ES-I3 (cell line): ENCODE measurements at regions not wholly inside any gene's neighbourhood (a gene's known extent, or its start where the extent isn't known, plus 50 kb on each side); places are given as distances from the start of the nearest gene placed in this dataset.

Source experiments
- H3K36me3 ChIP-seq: 2 replicates; pipeline ENCODE4 v1.6.1; 2013; ENCODE audit warnings: mild to moderate bottlenecking, low read length, control low read depth, moderate library complexity; ENCODE audit not compliant: insufficient read depth
- H3K4me1 ChIP-seq: 2 replicates; pipeline ENCODE4 v1.6.1; 2013; ENCODE audit warnings: mild to moderate bottlenecking, control low read depth, low read length; ENCODE audit not compliant: insufficient read depth
- H3K9ac ChIP-seq: 2 replicates; pipeline ENCODE4 v1.6.1; 2013; ENCODE audit warnings: low read depth, mild to moderate bottlenecking, low read length, moderate library complexity
- H3K9me3 ChIP-seq: 2 replicates; pipeline ENCODE4 v1.6.1; 2013; ENCODE audit warnings: mild to moderate bottlenecking, low read length, moderate library complexity; ENCODE audit not compliant: control insufficient read depth, insufficient read depth

- H3K9me3 ChIP-seq, result no peaks in the 10 kb centered on the region; the same call in 1 of the 2 replicates
- no peaks in the 10 kb centered on the region for H3K36me3 ChIP-seq
- no peaks in the 10 kb centered on the region for H3K4me1 ChIP-seq
- no peak overlapping the region for H3K9ac ChIP-seq
Measured at GRCh38 chr3:99287876-99288275, 350.5 kb upstream of the COL8A1 start.

GRCh38 chr3:99286266-99286845 is 352.0 kb upstream of the COL8A1 start:
- Histone ChIP-seq H3K9me3 (no peaks in the 10 kb centered on the region; the same call in 1 of the 2 replicates), H3K4me1 (no peaks in the 10 kb centered on the region), H3K9ac (no peak overlapping the region), H3K36me3 (no peaks in the 10 kb centered on the region)

GRCh38 chr3:99269606-99270351 is 368.3 kb upstream of the DCBLD2 start:
- Histone ChIP-seq H3K9me3 (no peaks in the 10 kb centered on the region), H3K9ac (no peak overlapping the region), H3K36me3 (no peaks in the 10 kb centered on the region), H3K4me1 (no peaks in the 10 kb centered on the region)

GRCh38 chr3:99256788-99257187 is 355.3 kb upstream of the DCBLD2 start:
- 0 out of 2 replicates have a peak, but pooled peaks cover 4% of the 10 kb centered on the region for H3K4me1 ChIP-seq
- H3K9ac ChIP-seq, result no peak overlapping the region
- H3K9me3 ChIP-seq, result no peaks in the 10 kb centered on the region
- H3K36me3 ChIP-seq, result no peaks in the 10 kb centered on the region

- Histone ChIP-seq H3K36me3 (no peaks in the 10 kb centered on the region), H3K9ac (no peak overlapping the region), H3K4me1 (0 out of 2 replicates have a peak, but pooled peaks cover 4% of the 10 kb centered on the region)
Measured at GRCh38 chr3:99253963-99254355, 352.5 kb upstream of the DCBLD2 start.

GRCh38 chr3:99250821-99251355 is 349.4 kb upstream of the DCBLD2 start:
- Histone ChIP-seq H3K9ac (no peak overlapping the region), H3K4me1 (no peaks in the 10 kb centered on the region), H3K36me3 (no peaks in the 10 kb centered on the region), H3K9me3 (no peaks in the 10 kb centered on the region)

More at GRCh38 chr3:99253963-99254355, 352.5 kb upstream of the DCBLD2 start:
- H3K9me3 ChIP-seq, result no peaks in the 10 kb centered on the region

- no peaks in the 10 kb centered on the region for H3K36me3 ChIP-seq
- no peak overlapping the region for H3K9ac ChIP-seq
- H3K9me3 ChIP-seq, result no peaks in the 10 kb centered on the region
- H3K4me1 ChIP-seq, result no peaks in the 10 kb centered on the region
Measured at GRCh38 chr3:99250272-99250671, 348.8 kb upstream of the DCBLD2 start.

- Histone ChIP-seq H3K9ac (no peak overlapping the region), H3K9me3 (no peaks in the 10 kb centered on the region), H3K36me3 (no peaks in the 10 kb centered on the region), H3K4me1 (no peaks in the 10 kb centered on the region)
Measured at GRCh38 chr3:99249627-99250026, 348.1 kb upstream of the DCBLD2 start.

GRCh38 chr3:99248913-99249312 is 347.4 kb upstream of the DCBLD2 start:
- Histone ChIP-seq H3K36me3 (no peaks in the 10 kb centered on the region), H3K4me1 (no peaks in the 10 kb centered on the region), H3K9ac (no peak overlapping the region), H3K9me3 (no peaks in the 10 kb centered on the region)

GRCh38 chr3:99248130-99248529 is 346.6 kb upstream of the DCBLD2 start:
- Histone ChIP-seq H3K36me3 (no peaks in the 10 kb centered on the region), H3K4me1 (no peaks in the 10 kb centered on the region), H3K9ac (no peak overlapping the region), H3K9me3 (no peaks in the 10 kb centered on the region)

- no peak overlapping the region for H3K9ac ChIP-seq
- H3K4me1 ChIP-seq, result no peaks in the 10 kb centered on the region
- H3K9me3 ChIP-seq, result no peaks in the 10 kb centered on the region
- no peaks in the 10 kb centered on the region for H3K36me3 ChIP-seq
Measured at GRCh38 chr3:99246010-99246654, 344.6 kb upstream of the DCBLD2 start.

GRCh38 chr3:99242271-99242670 is 340.8 kb upstream of the DCBLD2 start:
- H3K36me3 ChIP-seq, result no peaks in the 10 kb centered on the region
- no peaks in the 10 kb centered on the region for H3K9me3 ChIP-seq
- H3K9ac ChIP-seq, result no peak overlapping the region
- H3K4me1 ChIP-seq, result no peaks in the 10 kb centered on the region

GRCh38 chr3:99240700-99241099 is 339.2 kb upstream of the DCBLD2 start:
- Histone ChIP-seq H3K36me3 (no peaks in the 10 kb centered on the region), H3K9ac (no peak overlapping the region), H3K4me1 (no peaks in the 10 kb centered on the region), H3K9me3 (no peaks in the 10 kb centered on the region)

GRCh38 chr3:99236576-99236975 is 335.1 kb upstream of the DCBLD2 start:
- H3K4me1 ChIP-seq, result no peaks in the 10 kb centered on the region
- H3K9me3 ChIP-seq, result no peaks in the 10 kb centered on the region
- H3K36me3 ChIP-seq, result no peaks in the 10 kb centered on the region
- no peak overlapping the region for H3K9ac ChIP-seq
